ENCODE measurements at regions not wholly inside any gene's neighbourhood (a gene's known extent, or its start where the extent isn't known, plus 50 kb on each side); places are given as distances from the start of the nearest gene placed in this dataset.

DNA sequence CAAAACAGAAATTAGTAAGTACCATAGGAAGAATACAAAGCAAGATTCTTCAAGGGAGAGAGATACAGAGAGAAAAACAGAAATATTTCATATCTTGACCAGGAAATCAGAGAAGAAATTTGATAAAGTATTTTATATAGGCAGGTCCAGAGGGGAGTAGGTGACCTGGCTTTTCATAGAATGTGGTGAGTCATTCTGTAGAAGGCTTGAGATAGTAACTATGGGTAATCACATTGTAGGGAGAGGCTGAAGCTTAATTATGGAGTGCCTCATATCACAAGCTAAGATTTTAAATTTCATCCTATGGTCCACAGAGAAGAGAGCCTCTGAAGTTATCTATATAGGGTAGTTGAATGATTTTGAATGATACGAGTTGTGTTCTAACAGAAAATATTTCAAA, 195.0 kb upstream of the CYRIA start:
- FAIRE-seq (no peak), DNase-seq (ENCODE audit: insufficient read length, low spot score) (no peak)
- TF ChIP-seq POLR2A (IDR thresholded peaks at IDR 0.05; ENCODE audit: low read depth, low read length): no peak

DNA sequence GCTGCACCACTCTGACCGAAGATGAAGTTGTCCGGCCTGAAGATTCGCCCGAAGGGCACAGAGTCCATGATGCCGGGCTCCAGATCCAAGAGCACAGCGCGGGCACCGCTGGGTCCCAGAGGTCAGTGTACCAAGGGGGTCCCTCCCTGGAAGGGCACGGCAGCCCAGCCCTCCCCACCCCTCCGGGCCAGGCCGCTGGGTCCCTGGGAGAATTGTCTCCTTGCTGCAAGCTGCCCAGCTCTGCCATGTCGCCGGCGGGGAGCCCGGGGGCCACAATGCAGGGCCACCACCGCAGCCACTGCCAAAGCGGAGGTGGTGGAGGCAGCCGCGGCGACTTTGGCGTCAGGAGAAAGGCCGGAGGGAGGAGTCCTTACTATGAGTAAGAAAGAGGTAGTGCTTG, 189.5 kb upstream of the CYRIA start:
- FAIRE-seq (no peak), DNase-seq (ENCODE audit: insufficient read length, low spot score) (no peak)
- no peak for TF ChIP-seq POLR2A (IDR thresholded peaks at IDR 0.05; ENCODE audit: low read depth, low read length)

DNA sequence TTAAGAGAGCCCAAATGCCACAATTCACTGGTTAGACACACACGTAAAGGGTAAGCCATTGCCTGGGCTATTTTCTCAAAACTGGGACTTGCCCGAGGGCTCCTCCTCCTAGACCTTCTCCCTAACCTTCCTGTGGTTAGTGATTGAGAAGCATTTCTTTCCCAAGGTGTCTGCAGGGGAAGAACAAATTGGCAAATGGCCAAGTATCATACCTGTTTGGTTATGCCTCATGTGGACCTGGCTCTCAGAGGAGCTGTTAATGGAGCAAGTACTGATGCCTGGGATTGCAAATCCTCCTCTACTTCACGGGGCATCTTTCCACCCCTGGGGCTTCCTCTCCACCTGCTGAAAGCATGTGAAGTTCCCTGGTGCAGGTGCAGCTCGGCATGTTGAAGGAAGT, 187.5 kb upstream of the CYRIA start:
- FAIRE-seq (no peak), DNase-seq (ENCODE audit: insufficient read length, low spot score) (no peak)
- TF ChIP-seq POLR2A (IDR thresholded peaks at IDR 0.05; ENCODE audit: low read depth, low read length): no peak

DNA sequence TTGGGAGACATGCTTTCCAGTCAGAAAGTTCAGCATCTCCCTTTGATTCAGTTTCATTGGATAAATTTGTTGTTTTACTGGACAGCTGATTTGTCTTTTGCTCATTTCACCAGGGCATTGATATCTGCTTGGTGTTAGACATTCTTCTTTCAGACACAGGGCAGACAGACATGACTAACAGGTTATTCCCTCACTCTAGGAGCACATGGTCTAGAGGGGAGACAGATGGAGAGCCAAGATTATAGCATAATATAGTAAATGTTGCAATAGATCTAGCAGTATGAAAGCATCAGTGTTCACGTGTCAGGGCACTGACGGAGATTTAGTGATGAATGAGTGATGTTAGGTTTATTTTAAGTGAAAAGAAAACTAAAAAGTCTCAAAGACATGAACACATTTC, 187.0 kb upstream of the CYRIA start:
- FAIRE-seq (no peak), DNase-seq (ENCODE audit: insufficient read length, low spot score) (no peak)
- TF ChIP-seq POLR2A (IDR thresholded peaks at IDR 0.05; ENCODE audit: low read depth, low read length): no peak

DNA sequence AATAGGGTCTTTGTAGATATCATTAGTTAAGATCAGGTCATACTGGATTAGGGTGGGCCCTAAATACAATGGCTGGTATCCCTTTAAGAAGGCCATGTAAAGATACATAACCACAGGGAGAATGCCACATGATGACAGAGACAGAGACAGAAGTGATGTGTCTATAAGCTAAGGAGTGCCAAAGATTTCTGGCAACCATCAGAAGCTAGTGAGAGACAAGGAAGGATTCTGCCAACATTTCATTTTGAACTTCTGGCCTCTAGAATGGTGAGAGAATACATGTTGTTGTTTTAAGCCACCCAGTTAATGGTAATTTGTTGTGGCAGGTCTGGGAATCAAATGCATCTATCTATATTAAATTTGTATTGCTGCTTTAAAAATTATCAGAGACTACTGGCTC, 185.5 kb upstream of the CYRIA start:
- no peak for TF ChIP-seq POLR2A (IDR thresholded peaks at IDR 0.05; ENCODE audit: low read depth, low read length)
- FAIRE-seq (no peak), DNase-seq (ENCODE audit: insufficient read length, low spot score) (no peak)

DNA sequence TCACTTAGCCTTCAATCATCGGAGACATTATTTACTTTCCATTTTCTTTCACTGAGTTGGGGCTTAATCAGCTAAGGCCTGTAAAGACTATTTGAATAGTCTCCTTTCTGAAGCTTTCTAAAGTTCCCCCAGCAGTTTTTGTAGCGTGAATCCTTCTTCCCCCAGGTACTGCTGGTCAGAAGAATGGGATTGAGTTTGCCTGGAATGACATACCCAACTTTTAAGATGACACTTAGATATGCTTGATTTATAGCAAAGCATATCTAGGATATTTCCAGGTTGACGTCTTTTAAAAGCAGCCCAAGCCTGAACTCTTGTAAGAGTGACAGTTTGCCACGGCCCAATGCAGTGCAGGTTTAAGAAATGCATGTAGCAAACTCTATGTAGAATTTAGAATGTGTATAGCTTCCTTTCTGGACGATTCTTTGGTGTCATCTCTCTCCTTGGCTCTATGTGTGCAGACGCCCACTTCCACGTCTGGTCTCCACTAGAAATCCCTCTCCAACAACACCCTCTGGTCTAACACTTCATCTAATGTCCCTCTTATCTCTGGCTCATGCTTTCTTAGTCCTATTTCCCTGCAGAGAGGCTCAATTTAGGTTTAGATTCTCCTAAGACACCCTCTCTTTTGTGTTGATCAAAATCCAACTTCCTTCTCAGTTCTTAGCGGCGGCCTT, 175.0 kb upstream of the CYRIA start:
- FAIRE-seq (no peak), DNase-seq (ENCODE audit: insufficient read length, low spot score) (no peak)
- no peak for TF ChIP-seq POLR2A (IDR thresholded peaks at IDR 0.05; ENCODE audit: low read depth, low read length)

DNA sequence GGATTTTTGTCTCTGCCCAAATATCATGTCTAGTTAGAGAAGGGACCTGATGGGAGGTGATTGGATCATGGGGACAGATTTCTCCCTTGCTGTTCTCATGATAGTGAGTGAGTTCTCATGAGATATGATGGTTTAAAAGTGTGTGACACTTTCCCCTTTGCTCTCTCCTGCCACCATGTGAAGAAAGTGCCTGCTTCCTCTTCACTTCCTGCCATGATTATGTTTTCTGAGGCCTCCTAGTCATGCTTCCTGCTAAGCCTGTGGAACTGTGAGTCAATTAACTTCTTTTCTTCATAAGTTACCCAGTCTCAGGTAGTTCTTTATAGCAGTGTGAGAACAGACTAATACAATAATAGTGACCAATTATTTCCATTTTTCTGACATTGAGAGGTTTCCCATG, 167.3 kb upstream of the CYRIA start:
- no peak for DNase-seq (ENCODE audit: insufficient read length, low spot score)
- TF ChIP-seq POLR2A (IDR thresholded peaks at IDR 0.05; ENCODE audit: low read depth, low read length): no peak

DNA sequence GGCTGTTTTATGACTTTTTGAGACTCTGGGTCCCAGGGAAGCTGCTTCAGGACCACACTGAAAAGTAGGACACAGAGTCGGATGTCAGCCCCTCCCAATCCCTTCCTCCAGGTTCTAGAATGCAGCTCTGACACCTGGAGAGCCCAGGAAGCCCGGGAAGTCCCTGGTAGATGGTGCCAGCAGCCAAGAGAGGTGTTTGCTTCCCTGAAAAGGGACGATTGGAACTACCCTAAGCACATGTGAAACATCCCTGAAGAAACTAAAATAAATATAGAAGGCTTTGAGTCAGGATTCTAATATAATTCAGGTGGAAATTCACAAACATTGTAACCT, 163.2 kb upstream of the CYRIA start:
- no peak for FAIRE-seq
- no peak for DNase-seq (ENCODE audit: insufficient read length, low spot score)
- TF ChIP-seq POLR2A (IDR thresholded peaks at IDR 0.05; ENCODE audit: low read depth, low read length): no peak

More for the DNA sequence above, 167.3 kb upstream of the CYRIA start:
- no peak for FAIRE-seq

DNA sequence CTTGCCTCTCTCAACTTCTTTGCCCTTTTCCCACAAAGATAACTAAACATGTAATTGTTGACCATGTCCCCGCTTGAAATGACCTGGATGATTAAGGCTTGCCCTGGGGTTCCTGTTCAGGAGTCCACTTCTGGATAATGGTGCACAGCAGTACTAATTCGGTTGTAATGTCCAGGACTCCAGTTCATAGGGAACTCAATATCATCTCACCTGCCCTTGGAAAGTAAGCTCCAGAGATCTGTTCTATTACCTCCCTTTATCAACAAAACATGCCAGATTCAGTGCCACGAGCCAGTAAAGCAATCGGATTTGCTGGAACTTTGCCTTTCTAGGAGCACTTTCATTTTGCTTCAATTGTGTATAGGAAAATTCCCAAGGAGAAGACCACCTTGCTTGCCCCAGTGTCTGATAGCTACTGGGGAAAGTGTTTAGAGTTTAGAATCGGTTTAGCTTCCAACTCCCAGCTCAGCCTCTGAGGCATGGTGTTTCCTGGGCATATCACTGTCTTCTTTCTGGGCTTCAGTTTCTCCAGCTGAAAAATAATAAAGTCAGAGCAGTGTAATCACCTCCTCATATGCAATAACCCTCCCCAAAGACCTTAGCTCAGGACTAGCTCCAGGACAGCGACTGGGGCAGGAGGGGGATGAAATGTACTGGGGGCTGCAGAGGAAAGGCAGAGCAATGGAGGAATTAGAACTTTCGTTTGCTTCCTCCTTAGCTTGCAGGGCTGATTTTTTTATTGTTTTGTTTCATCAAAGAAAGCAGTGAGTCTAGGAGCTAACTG, 162.6 kb upstream of the CYRIA start:
- no peak for FAIRE-seq
- no peak for DNase-seq (ENCODE audit: insufficient read length, low spot score)
- TF ChIP-seq POLR2A (IDR thresholded peaks at IDR 0.05; ENCODE audit: low read depth, low read length): no peak

DNA sequence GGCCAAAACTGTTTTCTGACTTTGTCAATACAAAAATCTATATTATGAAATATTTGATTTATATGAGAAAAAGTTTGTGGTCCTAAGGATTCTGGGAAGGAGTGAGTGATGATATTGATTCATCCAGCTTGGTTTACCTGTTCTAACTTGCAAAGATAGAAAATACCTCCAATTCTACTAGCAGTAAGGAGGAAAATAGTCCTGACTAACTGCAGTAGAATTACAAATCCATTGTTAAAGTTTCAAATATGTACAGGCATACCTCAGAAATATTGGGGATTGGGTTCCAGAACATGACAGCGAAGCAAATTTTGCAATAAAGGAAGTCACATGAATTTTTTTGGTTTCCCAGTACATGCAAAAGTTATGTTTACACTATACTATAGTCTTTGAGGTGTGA, 158.8 kb upstream of the CYRIA start:
- DNase-seq (ENCODE audit: insufficient read length, low spot score) (no peak), FAIRE-seq (no peak)
- no peak for TF ChIP-seq POLR2A (IDR thresholded peaks at IDR 0.05; ENCODE audit: low read depth, low read length)

DNA sequence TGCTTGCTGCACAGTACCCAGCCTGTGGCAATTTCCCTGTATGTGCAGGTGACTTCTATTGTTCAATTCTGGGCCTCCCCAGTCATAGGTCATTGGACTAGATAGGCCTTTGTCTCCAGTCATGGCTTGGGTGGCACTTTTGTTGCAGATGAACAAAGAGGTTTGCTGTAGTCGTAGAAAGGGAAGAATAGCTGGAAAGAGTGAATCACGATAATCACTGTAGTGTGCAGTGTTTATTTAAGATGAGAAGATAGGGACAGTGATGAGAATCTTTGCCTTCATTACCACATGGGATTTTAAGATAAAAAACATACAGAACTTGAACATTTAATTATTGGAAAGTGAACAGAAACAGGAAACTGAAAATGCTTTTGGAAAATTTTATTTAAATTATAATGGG, 156.1 kb upstream of the CYRIA start:
- no peak for DNase-seq (ENCODE audit: insufficient read length, low spot score)
- TF ChIP-seq POLR2A (IDR thresholded peaks at IDR 0.05; ENCODE audit: low read depth, low read length): no peak
- FAIRE-seq: no peak

DNA sequence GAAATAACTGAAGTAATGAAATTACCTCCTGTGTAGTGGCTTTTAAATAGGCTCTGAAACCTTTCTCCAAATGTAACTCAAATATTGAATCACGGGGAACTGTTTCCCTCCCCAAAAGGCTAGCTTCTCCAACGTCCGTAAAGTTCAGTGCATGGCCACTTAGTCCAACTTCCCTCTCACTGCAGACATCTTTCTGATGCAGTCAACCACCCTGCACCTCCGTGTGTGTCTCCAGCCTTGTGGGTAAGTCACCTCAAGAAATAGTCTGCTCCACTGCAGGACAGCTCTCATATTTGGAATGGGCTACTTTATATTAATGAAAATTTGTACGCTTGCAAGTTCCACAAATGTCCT, 152.5 kb upstream of the CYRIA start:
- TF ChIP-seq POLR2A (IDR thresholded peaks at IDR 0.05; ENCODE audit: low read depth, low read length): no peak
- no peak for FAIRE-seq
- DNase-seq (ENCODE audit: insufficient read length, low spot score): no peak

DNA sequence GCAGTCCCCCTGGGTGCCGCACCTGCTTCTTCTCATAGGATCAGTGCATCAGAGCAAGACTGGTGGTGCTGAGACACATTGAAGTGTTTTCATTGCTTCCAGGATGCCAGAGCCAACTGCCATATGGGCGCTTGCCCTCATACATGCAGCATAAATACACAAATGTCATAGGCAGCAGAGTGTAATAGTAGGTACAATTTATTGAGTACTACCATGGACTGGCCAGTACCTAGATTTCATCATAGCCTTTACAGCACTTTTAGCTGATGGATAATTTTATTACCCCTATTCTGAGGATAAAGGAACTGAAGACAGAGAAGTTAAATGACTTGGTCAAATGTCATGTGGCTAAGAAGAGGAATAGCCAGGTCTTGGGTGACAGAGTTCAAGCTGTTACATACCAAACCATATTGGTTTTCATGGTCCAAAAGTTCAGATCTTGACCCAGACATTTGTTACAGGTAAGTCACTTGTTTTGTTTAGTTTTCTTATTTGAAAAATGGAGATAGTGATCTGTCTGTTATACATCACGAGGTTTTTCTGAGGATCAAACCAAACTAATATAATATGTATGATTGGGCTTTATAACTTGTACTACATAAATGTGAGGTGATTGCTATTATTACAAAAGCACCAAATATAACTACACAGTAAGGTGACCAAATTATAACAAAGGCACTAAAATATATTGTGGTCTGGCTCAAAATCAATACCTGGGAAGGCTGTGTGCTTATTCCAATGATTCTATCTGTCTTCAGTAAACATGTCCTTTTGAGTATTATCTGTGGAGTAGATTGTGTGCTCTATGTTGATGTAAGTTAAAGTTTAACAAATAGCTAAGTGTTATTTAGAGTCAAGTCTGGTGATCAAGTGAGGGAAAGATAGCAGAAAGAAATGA, 151.9 kb upstream of the CYRIA start:
- DNase-seq (ENCODE audit: insufficient read length, low spot score) (no peak), FAIRE-seq (no peak)
- no peak for TF ChIP-seq POLR2A (IDR thresholded peaks at IDR 0.05; ENCODE audit: low read depth, low read length)

DNA sequence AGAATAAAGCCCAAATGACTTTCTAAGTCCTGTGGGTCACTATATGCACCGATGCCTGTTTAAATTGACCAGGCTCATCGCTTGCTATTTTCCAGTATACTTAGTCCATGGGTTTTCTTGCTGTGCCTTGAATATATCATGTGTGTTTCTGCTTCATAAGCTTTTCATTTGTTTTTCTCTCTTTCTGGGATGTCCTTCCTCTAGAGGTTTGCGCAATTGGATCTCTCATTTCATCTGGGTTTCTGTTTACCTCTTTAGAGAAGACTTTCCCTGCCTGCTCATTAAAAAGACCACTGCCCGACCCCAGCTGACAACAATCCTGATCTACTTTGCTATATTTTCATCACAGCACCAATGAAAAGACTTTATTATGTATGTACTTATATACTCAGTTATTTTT, 150.9 kb upstream of the CYRIA start:
- no peak for TF ChIP-seq POLR2A (IDR thresholded peaks at IDR 0.05; ENCODE audit: low read depth, low read length)
- FAIRE-seq (no peak), DNase-seq (ENCODE audit: insufficient read length, low spot score) (no peak)
